AG20443 (cell line): ENCODE measurements at regions not wholly inside any gene's neighbourhood (a gene's known extent, or its start where the extent isn't known, plus 50 kb on each side); places are given as distances from the start of the nearest gene placed in this dataset.

ENCODE experiments used
- DNase-seq: peaks from one replicate; pipeline ENCODE4 v3.0.0; 2012; ENCODE audit warnings: low spot score, mixed read lengths

DNA sequence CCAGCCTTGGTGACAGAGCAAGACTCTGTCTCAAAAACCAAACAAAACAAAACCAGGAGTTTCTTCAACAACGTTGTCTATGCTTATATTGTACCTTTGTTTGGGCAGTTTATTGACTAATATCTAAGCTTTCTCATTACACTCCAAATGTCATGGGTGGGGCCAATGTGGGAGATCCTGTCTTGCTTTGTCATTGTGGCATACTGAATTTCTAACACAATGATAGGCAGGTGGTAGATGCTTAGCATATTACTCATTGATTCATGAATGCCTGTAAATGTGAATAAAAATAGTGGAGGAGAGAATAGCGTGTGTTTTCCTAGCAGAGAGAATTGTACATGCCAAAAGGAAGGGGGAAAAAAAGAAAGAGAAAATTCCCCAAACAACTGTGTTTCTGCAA, 802.5 kb upstream of the EEF2KMT start:
- no peak for DNase-seq

DNA sequence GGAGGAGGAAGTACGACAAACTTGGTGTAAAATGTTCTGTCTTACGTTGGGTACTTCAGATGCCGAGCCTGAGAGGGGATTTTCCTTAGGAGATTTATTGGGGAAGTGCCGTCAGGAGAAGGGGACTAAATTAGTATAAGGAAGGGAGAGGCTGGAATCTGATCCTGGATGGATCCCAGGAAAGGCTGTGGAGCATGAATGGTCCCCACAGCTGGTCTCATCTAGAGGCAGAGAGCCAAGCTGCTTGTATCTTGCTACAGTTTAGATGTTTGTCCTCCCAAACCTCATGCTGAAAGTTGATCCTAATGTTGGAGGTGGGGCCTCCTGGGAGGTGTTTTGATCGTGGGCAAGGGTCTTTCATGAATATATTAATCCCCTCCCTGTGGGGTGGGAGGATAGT, 798.4 kb upstream of the EEF2KMT start:
- no peak for DNase-seq

DNA sequence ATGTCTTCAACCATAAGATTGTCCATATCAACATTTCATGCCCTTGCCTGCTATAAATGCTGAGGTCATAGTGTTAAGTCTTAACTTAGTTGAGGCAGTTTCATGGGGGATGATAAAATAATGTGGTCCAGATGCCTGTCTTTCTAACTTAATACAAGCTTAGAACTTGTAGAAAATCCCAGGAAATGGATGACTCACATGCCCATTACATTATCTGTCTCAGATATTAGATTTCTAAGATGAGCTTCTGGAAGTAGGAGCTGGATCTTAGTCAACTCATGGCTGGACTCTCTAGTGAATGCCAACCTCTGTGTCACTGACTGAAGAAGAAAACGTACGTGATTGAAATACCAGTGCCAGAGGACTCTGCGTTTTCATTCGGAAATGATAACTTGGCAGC, 797.5 kb upstream of the EEF2KMT start:
- no peak for DNase-seq

GRCh38 chr16:5891296-5891695, 793.7 kb upstream of the EEF2KMT start:
- DNase-seq: no peak

DNA sequence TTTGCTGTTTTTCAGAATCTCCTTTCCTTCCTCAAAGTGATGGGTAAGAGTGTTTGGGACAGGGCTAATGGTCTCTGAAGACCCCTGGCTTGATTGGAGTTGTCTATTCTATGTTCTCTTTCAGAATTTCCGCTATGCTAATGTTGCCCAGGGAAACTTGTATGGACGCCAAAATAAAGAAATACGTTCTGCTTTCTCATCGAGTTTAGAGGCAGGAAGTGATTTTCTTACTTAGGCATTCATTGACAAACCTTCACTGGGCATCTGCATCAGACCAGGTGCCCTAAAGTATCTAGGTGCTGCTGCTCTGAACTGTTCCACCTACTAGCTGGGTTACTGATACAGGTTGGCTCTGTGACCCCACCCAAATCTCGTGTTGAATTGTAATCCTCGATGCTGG, 787.9 kb upstream of the EEF2KMT start:
- DNase-seq: no peak

DNA sequence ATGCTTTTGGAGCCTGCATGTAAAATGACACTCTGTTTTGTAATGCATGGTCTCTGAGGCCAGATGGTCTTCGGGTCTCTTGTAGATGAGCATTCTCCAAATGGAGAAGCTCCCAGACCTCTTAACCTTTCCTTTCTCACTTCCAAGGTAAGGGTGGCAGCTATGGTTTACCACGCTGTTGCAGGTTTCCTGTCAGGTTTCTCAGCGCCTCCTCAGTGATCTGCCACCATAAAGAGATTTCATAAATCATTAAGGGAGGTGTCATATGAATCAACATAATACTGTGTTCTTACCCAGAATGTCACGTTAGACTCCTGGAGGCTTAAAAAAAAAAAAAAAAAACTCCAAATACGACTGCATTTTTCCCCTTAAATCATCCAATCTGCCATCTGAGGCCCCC, 787.4 kb upstream of the EEF2KMT start:
- no peak for DNase-seq

GRCh38 chr16:5884339-5884738, 786.7 kb upstream of the EEF2KMT start:
- DNase-seq: no peak

DNA sequence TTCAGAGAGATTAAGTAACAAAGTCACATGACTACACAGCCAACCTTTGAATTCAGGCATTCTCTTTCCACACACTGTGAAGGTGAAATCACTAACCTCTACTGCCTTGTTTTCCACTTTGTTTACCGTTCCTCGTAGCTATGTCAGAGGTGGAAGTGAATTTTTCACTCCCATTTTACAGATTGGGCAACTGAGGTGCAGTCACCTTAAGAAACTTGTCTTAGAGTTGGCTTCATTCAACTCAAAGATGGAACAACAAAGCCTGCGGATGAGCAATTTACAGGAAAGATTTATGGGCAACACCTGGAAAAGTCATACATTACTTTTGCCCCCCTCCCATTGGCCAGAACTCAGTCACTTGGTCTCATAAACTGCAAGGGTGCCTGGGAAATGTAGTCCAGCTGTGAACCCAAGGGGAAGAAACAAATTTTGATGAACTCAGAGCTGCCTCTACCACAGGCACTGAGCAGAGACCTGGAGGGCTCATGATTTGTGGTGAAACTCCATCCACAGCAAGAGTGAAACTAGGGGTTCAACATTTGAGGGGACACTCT, 784.6 kb upstream of the EEF2KMT start:
- DNase-seq: no peak

GRCh38 chr16:5875416-5875815, 777.8 kb upstream of the EEF2KMT start:
- DNase-seq: no peak

- DNase-seq: no peak
These were observed 777.3 kb upstream of the EEF2KMT start for GRCh38 chr16:5874899-5875298.

GRCh38 chr16:5873221-5873620, 775.6 kb upstream of the EEF2KMT start:
- no peak for DNase-seq

DNA sequence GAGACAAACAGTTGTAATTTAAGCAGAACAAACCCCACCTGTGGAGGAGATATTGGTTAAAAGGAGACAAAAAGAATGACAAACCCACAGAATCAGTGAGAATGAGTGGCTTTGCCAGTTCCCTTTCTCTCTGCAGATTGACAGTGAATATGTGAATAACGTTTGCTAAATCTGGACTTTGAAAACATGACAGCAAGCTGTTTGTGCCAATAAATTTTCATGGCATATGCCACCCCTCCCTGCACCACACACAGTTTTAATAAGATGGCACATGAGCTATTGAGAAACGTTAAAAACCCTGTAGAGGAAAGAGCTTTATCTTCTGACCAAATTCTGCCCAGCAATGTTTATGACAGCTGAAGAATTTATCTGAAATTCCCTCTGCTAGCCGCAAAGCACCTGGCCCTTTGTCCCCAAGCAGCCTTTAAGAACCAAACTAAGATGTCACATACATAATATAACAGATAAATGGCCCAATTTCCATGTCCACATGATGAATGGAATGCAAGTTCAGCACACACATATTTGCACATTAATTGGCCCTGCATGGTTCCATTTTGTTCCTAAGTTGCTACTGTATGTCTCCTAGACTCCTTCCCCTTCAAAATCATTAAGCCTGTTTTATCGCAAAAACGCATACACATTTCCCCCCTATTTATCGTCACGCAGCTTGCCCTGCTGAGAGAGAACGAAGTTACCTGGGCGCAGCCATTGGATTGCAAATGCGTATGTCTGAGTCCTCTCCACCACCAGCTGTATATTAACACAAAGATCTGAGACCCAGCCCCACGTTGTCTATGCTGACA, 773.5 kb upstream of the EEF2KMT start:
- no peak for DNase-seq

- DNase-seq: no peak
These were observed 769.7 kb upstream of the EEF2KMT start for GRCh38 chr16:5867250-5867649.

GRCh38 chr16:5865236-5865635, 767.6 kb upstream of the EEF2KMT start:
- DNase-seq: no peak

DNA sequence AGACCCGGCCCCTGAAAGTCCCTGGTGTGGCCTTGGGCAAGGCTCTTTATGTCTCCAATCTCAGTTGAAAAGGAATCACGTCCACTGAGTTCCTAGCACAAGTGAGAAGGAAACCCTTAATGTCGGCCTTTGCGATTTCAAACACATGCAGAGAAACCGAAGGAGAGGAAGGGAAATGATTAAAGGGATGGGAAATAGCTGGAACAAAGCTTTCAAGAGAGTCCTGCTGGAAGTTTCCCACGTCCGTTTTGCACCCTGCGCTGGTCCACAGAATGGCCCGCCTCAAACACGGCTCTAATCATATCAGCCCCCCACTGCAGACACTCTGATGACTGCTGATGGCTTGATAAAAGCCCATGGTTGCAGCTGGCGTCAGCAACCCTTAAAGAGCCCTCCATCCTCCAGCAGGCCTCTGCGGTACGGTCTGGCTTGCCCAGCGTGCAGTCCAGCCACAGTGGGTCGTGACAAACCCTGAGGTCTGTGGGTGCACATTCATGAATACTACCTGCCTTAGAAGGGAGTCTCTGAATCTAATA, 765.5 kb upstream of the EEF2KMT start:
- no peak for DNase-seq

DNA sequence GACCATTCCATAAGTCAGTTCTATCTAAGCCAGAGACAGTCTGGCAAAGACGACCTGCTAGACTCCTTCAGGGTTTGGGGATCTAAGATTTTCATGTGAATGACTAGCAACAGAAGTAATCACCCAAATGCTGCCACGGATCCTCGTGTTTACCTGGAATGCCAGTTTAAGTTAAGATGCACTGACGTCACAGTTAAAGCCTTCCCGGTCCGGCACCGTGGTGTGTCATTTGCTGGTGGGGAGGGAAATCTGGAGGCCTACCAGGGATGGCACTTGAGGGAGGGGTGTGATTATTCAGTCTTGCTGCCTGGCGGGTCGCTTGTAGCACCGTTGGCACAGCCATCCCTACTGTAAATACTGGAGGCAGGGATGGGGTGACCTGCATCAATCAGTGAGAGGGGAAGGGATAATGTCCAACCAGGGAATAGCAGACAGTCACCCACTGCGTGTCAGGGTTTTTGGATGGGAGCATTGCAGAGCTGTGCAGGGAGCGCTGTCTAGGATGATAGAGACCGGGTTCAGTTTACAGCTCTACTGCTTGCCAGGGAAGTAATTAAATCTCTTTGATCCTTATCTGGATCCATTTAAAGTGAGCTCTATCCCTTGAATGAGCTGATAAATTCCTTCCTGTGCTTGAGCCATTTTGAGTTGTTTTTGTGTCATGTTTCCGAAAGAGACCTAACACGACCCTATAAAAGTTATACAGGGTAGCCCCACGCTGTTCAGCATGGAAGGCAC, 764.7 kb upstream of the EEF2KMT start:
- DNase-seq: no peak

DNA sequence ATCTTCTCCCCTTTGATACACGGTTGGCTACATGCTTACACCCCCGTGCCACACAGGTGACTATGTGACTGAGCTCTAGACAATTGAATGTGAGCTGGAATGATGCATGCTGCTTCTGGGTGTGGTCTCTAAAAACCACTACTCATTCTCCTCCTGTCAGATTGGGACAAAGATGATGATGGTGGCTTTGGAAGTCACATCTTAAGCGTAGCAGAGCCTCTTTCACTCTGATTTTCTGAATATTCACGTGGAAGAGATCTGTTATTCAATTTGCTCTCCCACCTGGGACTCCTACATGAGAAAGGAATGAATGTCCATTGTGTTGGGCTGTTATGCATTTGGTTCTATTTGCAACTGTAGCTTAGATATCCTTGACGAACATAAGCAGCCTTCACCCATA, 763.6 kb upstream of the EEF2KMT start:
- no peak for DNase-seq

DNA sequence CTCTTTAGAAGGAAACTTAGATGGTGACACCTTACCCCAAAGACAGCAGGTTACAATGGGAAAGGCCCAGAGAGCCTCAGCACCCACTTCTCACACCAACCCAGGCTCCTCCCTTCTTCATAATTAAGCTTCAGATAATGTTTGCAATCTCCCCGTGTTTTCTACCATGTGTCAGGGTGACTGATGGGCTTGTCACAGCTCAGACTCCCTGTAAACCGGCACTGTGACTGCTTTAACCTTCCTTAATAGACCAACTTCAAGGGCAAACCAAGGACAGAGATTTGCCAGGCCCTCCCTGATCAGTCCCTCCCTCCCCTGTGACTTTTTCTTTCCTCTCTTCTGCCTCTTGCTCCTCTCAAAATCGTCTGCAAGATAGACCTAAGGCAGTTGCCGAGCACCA, 760.6 kb upstream of the EEF2KMT start:
- DNase-seq: no peak

GRCh38 chr16:5854027-5854426, 756.4 kb upstream of the EEF2KMT start:
- DNase-seq: no peak

DNA sequence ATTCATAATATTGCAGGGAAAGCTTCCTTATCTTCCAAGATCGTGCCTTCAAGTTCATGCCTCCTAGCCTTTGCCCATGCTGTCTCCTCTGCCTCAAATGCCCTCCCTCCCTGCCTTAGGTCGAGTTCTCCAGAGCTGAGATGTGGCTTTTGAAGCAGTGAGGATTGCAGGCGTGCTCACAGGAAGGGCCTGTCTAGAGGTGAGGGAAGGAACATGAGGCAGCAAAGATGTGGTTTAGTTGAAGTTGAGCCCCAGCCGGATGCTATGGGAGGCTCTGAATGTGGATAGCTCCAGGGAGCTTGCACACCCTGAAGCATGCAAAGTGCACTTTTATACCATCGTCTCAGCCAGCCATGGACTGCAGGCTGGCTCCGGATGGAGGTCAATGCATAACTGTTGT, 754.6 kb upstream of the EEF2KMT start:
- DNase-seq: no peak

DNA sequence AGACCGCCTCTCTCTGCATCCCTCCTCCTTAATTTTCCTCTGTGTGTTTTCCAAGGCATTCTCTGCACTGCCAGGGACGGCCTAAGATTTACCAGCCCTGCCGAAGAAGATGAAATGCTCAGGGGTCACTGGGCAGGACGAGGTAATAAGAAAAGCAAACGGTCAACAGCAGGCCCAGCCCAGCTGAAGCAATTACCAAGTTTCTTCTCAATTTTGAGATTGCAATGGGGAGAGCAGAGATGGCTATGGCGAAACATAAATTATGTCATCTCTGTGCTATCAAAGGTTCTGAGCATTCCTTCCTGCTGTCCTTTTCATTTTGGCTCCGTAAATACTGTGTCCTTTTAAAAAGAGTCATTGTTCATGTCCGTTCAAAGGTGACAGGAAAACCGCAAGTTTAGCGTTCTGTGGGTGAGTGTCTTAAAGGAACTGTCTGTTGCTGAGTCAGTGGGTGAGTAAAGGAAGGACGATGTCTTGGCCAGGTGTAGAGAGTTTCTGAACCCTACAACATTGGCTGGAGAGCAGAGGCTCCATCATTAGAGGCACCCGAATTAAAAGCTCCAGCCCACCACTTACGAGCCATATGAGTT, 753.9 kb upstream of the EEF2KMT start:
- DNase-seq: no peak

DNA sequence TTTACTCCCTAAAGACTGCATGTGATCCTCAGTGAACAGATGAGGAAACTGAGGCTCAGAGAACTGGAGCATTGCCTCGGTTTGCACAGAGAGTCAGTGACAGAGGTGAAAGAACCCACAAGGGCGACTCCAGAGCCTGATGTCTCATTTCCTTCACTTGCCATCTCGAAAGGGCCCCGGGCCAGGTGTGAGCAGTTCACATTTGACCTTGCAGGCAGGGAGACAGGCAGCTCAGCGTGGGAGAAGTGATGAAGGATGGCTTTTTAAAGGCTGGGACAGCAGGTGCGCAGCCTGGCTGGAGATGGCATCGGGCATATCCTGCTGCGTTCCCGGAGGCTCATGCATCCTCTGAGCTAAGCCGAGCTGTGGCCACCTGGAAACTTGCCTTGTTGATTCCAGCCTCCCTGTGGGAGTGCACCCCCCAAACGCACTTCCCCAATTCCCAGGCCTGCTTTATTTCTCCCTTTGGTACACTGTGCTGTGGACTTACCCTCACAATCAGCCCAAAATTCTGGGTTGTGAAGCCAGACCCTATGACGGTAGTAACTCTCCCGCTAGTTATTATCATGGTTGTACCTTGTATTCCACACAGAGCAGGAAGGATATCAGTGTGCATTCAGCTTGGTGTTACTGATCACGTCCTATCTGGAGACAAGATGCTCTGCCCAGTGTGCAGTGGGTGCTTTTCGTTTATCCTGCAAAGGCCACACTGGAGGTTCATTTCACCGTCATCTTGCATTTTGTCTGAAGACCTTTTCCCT, 753.2 kb upstream of the EEF2KMT start:
- no peak for DNase-seq
